ENCODE measurements at regions not wholly inside any gene's neighbourhood (a gene's known extent, or its start where the extent isn't known, plus 50 kb on each side); places are given as distances from the start of the nearest gene placed in this dataset.

DNA sequence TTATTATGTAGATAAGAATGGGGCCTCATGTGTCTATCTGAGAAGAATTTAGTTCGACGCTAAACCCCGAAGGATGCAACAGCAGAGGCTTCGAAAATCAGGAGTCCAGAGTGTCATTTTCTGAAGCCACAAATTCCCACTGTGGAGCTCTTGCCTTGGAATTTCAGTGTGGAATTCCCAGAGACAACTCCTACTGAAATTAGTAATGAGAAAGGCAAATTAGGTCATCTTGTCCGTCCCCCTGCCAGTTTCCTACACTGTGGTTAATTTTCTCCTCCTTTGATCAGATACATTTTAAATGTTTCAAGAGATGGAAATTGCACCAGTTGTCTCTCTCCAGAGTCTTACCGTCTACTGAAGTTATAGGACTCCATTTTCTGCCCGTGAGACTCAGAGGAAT, 633.6 kb downstream of the BNC2 start:
- peak; percentile 72 to 74 for DNase-seq (ENCODE audit: low read depth in 2 of 2)

DNA sequence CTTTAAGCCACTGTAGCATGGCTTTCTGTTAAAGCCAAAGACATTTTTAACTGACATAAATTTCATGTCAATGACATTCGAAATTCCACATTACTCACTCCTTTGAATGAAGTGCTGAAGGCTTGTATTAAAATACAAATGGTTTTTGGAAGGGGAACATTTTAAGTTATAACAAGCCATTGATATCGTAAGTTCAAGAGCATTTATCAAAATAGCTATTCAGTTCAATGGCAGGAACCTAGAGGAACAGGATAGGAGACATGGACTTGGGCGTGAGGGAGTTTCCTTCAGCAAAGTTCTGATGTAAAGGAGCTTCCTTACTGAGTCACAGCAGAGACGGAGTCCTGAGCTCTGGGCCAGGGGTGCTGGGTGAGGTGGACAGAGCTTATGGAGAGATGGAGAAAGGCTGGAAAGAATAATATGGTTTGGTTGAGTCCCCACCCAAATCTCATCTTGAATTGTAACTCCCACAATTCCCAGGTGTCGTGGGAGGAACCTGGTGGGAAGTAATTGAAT, 631.8 kb downstream of the BNC2 start:
- DNase-seq (ENCODE audit: low read depth in 2 of 2): no peak

DNA sequence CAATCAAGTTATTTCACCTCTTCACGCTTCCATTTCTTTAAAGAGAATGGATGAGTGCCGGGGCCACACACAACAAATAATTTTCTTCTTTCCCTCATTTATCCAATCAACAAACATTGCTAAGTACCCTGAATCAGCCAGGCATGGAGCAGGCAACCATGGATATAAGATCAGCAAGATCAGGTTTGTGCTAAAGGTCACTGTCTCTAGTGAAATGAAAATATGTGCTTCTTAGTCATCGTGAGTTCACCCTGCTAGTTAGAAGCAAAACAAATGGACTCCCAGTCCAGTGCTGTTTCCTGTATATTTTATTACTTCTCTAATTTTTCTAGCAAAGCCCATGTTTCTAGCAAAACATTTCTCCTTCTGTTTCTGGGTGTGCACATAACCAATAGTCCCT, 629.2 kb downstream of the BNC2 start:
- no peak for DNase-seq (ENCODE audit: low read depth in 2 of 2)

DNA sequence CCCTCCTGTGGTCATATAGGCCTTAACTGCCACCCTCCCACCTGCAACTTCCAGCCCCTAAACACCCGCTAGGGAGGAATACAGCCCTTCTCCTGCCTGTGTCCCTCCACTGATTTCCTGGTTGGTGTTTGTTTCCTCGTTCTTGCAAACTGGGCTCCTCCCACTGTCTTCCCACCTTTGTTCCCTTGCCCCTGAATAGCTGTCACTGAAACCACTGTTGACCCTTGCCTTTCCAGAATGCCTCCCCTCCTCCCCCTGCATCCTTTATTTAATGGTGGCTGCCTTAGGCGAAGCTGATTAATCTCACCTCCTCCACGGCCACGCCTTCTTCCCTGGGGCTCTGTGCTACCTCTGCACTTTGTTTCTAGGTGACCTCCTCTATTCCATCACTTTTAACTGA, 626.7 kb downstream of the BNC2 start:
- no peak for DNase-seq (ENCODE audit: low read depth in 2 of 2)

DNA sequence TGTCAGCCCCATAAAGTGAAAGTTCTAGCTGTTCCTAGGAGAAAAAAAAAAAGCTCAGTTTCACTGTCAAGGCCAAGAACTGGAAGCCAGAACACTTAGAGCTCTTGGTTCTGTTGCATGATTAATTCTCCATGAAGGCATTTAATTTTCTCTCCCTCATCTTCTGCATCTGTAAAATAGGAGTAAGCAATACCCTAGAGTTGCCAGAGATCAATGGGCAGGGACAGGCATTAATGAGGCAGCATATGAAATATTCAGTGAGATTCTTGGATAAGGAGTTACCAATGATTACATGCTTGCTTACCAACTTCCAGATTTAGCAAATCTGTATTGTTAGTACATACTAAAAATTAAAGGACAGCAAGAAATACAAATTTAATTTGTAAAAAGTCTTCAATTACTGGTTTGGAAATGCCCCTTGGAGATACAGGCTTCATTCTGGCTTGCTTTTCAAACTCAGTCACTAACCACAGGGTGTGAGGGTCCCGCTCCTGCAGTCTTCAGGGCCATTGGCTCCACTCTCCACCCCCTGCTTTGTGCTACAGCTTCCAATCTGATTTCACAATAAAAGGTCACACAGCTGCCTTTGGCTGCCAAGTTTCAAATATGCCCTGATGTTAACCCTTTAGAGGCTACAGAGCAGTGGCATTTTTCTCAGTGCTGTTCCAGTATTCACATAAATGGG, 624.6 kb downstream of the BNC2 start:
- DNase-seq (ENCODE audit: low read depth in 2 of 2): no peak

DNA sequence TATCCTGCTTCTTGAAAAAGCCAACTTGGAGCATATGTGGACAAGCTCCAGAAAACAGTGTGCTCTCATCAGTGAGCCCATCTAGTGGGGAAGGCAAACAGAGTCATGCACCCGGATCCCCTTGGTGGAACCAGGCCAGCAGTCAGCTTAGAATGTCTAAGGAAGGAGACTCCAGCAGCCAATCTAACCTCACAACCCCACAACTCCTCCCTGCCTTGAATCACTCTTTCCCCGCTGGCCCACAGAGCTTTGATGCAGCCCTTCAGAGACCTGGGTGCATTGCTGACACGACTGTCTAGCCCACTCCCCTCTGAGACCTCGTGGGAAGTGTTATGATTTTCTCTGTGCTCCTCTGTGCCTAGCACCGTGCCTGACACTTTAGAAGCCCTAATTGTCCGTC, 623.7 kb downstream of the BNC2 start:
- DNase-seq (ENCODE audit: low read depth in 2 of 2): no peak

DNA sequence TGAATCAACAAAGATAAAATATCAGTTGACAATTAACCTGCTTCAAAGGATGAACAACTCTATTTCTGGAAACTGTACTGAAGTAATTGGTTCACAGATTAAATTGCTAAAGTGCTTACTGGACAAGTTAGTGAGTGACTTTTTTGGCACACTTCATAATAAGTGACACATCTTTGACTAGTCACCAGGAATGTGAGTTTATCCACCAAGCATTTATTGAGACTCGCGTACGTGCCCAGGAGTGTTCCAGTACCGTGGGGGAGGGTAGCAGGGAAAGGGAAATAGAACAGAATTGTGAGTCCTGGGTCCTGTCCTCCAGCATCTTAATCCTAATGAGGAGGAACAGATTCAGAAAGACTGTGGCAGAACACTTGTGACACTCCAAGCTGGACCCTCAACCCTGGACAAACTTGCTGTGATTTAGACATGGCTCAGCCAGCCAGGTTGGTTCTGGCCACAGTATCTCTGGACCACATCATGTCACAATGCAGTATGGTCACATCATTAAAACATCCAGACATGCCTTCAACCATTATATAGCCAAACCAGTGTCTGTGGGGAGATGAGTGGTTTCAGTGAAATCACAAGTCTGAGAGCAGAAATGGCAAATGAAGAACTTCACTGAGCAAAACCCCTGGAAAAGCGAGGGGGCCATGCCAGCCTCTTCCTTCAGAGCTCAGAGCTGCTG, 623.1 kb downstream of the BNC2 start:
- DNase-seq (ENCODE audit: low read depth in 2 of 2): no peak

DNA sequence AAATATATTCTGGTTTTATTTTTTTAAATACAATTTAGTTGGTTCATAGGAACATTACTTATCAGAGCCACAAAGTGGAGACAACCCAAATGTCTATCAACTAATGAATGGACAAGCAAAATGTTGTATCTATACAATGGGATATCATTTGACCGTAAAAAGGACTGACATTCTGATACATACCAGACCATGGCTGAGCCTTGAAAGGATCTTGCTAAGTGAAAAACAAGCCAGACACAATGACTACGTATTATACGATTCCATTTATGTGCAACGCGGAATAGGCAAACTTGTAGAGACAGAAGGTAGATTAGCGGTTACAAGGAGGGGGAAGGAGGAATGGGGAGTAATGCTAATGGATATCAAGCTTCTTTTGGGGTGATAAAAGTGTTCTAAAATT, 621.6 kb downstream of the BNC2 start:
- no peak for DNase-seq (ENCODE audit: low read depth in 2 of 2)

DNA sequence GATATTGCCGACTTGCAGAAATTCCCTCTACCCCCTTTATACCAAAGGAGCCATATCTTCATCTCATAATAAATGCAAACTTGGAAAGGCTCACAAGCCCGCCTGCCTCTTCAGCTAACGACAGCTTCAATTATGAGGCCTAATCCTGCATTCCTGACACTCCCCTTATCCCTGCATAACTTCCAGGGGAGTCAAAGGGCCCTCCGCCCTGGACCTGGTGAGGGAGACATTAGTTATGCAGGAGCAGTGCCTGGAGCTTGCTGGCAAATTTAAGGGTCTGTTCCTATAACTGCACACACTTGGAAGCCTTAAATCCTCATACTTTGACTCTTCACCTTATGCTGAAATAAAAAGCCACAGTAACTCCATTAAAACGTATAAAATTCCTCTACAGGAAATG, 617.9 kb downstream of the BNC2 start:
- no peak for DNase-seq (ENCODE audit: low read depth in 2 of 2)

DNA sequence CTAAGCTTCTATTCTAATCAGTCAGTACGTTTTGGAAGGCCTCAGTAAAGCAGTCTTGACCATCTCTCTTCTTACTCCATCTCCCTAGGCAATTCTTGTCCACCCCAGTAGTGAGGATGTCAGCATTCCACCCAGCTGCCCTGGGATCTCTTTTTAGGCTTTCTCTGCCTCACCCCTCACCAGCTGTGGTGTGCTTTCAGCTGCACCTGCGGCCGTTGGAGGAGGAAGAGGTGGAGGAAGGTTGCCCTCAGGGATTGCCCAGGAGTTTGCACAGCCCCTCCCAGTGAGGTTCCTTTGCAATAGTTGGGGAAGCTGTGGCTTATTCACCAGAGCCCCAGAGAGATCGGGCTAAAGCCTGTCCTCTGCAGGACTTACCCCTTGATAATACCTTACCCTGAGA, 615.8 kb downstream of the BNC2 start:
- DNase-seq (ENCODE audit: low read depth in 2 of 2): no peak

DNA sequence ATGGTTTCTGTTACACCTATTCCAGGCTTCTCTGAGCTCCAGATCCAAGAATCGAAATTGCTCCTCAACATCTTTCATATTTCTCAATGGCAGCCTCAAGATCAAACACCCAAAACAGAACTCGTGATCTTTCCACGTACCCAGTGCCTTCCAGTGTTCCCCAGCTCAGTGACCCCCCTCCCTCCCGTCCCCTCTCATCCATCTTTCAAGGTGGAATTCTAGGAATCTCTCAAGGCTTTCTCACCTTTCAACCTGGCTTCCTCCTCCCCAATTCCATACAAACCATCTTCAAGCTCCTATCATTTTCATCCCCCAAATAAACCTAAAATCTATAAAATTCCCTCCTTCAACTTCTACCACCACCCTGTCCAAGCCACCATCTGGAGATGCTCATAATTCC, 615.3 kb downstream of the BNC2 start:
- no peak for DNase-seq (ENCODE audit: low read depth in 2 of 2)

DNA sequence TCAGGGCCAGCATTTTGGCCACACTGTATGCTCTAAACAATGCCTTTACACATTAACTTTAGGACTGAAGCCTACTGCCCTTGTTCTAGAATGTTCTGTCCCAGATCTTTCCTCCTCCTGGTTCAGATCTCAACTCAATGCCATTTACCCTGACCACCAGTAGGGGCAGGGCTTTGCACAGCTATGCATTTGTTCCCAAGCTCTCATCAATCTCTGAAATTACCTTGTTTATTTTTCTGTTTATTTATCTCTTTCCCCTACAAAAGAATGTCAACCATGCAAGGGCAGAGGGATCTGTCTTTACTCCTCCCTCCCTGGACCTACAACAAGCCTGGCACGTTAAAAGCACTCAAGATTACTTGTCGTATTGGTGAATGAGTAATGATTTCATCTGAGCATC, 612.9 kb downstream of the BNC2 start:
- no peak for DNase-seq (ENCODE audit: low read depth in 2 of 2)

DNA sequence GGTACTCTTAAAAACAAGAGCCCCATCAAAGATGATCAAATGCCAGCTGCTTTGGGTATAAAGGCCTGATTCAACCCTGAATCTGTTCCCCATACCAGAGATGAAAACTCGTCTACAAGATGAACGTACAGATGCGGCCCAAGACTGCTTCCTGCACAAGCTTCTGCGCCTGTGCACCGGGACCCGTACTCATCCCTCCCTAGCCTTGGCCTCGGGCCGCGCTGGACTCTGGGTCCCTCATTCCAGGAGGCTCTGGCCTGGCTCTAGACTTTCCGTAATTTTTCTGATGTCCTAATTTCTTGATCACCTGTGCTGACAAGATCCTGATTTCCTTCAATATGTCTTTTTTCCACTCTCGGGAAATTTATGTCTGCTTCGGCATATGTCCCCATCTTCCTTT, 612.3 kb downstream of the BNC2 start:
- DNase-seq (ENCODE audit: low read depth in 2 of 2): no peak

DNA sequence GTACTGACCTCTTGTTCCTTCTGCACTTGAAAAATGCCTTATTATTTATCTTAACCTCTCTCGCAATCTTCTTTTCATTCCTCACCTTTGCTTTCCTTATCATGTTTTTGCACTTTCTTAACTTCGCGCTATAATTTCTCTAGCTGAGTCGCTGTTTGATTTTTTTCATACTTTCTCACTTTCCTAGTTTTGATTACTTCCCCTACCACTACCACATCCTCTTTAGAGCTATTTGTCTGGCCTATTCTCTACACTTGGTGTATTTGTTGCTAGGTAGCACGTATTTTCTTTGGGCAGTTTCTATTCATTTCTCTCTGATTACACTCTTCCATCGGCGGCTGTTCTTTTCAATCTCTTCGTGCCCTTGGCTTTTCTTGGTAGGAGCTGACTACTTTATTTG, 611.8 kb downstream of the BNC2 start:
- no peak for DNase-seq (ENCODE audit: low read depth in 2 of 2)

DNA sequence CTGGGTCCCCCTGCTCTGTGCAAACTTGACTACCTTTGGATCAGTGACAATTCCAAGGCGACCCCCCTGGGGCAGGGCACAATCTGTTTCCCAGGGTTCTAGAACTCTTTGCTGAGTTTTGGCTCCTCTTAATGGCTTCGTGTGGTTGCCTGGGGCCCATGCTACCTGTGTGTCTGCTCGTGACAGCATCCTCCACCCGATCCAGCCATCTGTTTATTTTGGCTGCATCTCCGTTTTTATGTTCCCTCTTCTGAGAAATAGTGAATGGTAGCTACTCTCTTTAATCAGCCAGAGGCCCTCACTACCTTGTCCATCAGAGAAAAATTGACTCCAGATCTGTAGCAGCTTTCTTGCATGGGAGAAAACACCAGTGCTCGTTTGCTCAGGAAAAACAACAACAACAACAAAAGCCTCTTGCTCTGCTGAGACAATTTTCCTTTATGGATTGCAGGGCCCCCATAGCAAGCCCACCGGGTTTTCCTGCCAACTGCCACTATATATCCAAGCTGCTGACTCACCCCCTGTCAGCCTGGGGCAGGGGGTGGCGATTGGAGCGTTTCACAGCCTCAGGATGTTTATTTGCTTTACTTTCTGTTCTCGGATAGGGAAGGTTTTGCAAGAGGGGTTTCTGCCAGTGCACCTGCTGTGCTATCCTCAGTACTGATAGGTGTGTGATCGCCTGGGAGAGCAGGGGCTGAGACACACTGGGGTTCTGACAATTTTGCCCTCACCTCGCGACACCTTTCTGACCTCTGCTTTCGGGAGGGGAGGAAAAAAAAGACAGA, 607.8 kb downstream of the BNC2 start:
- DNase-seq (ENCODE audit: low read depth in 2 of 2): no peak

DNA sequence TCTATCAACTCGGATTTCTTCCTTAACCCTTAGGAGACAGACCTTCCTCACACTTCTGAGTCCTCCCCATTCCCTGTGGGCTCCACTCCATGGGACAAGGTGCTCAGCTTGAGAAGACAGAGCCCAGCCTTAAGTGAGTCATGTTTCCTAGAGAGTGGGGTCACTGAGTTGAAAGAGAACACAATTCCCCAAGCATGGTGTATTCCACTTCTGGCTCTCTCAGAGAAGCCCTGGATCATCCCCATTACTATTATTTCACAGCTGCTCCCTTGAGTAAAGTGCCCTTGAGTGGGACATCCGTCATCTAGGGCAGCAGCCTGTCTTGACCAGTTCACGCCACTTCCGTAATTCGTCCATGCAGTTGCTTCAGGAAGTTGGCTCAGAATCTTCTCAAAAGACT, 604.8 kb downstream of the BNC2 start:
- no peak for DNase-seq (ENCODE audit: low read depth in 2 of 2)

DNA sequence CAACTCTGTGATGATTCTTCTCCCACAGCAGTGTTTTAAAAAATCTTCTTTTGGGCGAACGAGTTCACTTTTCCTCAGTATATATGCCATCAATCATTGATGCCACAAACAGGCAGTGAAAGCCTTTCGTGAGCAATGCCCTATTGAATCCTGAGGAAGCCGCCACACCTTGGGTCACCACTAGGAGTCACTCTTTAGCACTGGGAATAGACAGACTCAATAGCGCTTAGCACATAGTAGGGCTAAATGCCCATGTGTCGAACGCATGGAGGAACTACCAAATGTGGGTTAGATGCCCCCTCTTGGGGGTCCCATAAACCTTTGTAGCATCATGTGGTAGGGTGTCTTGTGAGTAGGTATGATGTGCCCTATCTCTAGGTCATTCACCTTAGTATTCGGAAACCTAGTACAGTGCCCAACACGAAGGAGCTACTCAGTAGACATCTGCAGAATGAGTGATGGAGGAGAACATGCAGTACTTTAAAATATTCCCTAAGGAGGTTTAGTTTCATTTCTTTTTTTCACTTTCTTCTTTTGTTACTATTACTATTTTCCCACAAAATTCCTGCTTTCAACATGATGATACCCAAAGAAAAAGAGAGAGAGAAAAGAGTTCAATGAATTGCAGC, 603.7 kb downstream of the BNC2 start:
- DNase-seq (ENCODE audit: low read depth in 2 of 2): no peak

DNA sequence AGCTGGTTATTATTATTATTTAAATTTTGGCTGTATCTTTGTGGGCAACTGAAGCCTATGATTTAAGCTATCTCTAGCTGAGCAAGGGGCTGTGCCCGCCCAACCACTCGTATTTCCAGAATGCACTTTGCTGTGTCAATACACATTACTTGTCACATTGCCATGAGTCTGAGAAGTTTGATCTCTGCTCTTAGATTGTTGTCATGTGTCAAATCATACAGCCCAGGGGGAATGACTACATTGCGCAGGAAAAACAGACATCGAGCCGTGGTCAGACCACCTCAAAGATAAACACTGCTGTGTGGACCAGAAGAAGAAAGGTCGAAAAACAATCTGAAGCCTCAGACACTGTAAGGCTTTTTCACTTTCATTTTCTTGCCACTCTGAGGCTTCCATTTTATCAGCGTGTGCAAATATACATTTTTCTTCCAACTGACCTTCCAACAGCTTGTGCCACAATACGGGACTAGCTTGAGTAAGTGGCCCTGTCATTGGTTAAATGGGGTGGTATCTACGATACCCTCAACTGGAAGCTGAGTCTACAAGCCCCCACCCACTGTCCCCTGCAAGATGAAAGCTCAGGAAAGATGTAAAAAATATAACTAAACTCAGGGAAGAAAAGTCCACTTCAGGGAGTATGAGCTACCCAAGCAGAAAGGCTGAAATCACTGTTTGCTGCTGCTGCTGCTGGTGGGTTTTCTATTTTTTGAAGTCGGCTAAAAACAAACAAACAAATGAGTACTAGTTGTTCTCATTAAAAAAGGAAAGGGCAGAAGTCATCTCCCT, 603.0 kb downstream of the BNC2 start:
- no peak for DNase-seq (ENCODE audit: low read depth in 2 of 2)

DNA sequence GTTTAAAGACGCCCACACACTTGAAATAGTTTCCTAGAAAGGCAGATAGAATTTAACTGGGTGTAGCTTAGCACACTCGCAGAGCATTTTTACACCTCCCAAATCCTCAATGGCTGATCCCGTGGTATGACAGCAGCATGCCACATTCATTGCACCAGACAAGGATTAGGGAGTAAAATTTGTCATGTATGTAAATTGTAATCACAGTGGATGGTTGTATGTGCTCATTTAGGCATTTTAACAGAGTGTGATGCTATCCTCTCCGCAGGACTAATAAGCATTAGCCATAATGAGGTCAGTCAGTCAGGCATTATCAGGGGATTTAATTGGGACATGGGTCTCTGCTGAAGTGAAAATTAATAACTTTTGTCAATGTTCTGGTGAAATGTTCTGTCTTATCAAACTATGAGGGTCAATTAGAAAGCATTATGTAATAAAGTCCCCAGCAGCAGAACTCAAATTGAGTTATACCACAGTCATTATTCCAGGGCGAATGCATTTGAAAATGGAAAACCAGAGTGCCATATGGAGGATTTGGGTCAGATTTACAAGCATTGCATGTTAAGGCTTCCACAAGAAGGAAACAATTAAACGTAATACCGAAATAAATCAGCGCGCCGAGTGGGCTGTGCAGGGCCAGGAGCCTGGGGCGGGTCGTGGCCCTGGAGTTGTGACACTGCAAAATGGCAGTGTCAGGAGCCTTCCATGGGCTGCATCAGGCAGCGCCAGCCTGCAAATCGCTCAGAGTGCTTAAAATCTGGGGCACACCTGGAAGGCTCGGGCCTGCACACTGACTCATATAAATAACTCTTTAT, 602.2 kb downstream of the BNC2 start:
- no peak for DNase-seq (ENCODE audit: low read depth in 2 of 2)

DNA sequence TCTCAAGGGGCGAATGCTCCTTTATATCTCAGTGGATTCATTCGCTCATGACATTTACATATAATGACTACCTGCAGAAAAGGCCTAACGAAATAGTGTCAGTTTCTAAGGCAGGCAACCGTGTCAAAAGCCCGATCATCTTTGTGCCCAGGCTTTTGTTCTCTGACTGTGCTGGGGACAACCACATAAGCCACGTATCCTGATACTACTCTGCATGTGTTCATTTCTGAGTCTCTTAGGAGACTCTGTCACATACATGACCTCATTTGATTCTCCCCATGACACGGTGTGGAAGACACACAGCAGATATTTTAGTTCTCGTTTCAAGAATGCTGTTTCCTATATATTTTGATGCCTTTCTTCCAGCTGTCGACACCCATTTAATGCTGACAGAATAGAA, 598.5 kb downstream of the BNC2 start:
- DNase-seq (ENCODE audit: low read depth in 2 of 2): no peak

DNA sequence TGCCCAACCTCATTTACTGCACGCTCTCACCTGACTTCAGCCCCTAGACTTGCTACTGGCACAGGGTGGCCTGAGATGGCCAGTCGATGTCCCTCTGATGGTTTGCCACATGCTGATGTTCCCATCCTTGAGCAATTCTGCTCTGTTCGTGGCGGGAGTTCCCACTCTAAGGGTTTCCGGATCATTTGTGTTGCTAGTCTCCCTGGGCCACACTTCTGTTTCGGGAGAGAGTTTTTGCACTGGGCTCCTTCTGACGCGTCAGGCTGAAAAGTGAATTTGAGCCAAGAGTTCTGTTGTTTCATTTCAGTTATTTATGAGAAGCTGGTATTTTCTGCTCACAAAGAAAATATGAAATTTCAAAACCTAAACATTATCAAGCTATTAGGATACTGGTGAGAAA, 597.7 kb downstream of the BNC2 start:
- no peak for DNase-seq (ENCODE audit: low read depth in 2 of 2)
